ENCODE measurements at regions not wholly inside any gene's neighbourhood (a gene's known extent, or its start where the extent isn't known, plus 50 kb on each side); places are given as distances from the start of the nearest gene placed in this dataset.

DNA sequence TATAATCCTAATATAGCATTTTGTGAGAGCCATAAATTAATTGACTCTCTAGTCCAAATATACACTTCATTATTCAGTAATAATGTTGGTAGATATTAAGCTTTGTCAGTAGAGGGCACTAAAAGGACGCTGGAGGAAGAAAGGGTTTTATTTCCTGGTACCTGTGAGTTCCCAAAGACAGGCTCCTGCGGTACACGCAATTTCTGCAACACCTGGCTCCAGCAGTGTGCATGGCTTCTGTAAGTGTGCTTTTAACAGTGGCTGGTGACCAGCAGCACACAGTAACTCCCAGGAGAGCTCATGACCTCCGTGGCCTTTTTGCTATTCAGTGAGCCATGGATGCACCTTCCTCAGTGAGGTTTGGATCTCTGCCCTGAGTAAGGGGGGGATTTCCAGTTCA, 338.3 kb upstream of the ZNF385D start:
- Histone ChIP-seq H3K23ac (ENCODE audit: insufficient read length) (no peak overlapping the region), H2BK120ac (replicated peaks; ENCODE audit: low read depth, low read length) (no peak overlapping the region), H2BK20ac (ENCODE audit: low read length) (no peak overlapping the region), H3K23me2 (ENCODE audit: low read depth, low read length) (no peaks in the 10 kb centered on the region), H4K8ac (ENCODE audit: extremely low read depth, insufficient read depth, low read length) (no peak overlapping the region), H3K79me2 (ENCODE audit: control insufficient read depth in 1 of 2, insufficient read depth in 2 of 2, low read length in 2 of 2) (no peaks in the 10 kb centered on the region), H3K4me1 (replicated peaks in 1 of 4; ENCODE audit: control insufficient read depth in 3 of 4, insufficient read depth in 4 of 4, low read length in 3 of 4) (no peaks in the 10 kb centered on the region), H4K91ac (replicated peaks; ENCODE audit: insufficient read length, low read length) (no peak overlapping the region), H3K18ac (ENCODE audit: extremely low read depth, low read length) (no peak overlapping the region), H2AK5ac (ENCODE audit: low read depth, low read length) (no peak overlapping the region), H3K9me3 (ENCODE audit: insufficient read depth in 2 of 2, low read depth in 1 of 2, low read length in 1 of 2) (no peaks in the 10 kb centered on the region), H3K4me3 (ENCODE audit: extremely low read depth in 1 of 4, insufficient read depth in 2 of 4, low read depth in 3 of 4, low read length in 4 of 4) (no peak overlapping the region), H2BK12ac (ENCODE audit: low read depth, low read length) (no peak overlapping the region), H3K79me1 (ENCODE audit: low read depth, low read length) (no peaks in the 10 kb centered on the region), H3K56ac (replicated peaks; ENCODE audit: insufficient read length, low read depth, low read length) (no peak overlapping the region), H3K14ac (ENCODE audit: insufficient read length) (no peak overlapping the region), H3K36me3 (ENCODE audit: control insufficient read depth in 2 of 4, insufficient read depth in 4 of 4, low read length in 3 of 4) (no peaks in the 10 kb centered on the region), H3K4ac (replicated peaks; ENCODE audit: insufficient read length, low read depth, low read length) (no peak overlapping the region), H2BK15ac (ENCODE audit: low read length) (no peak overlapping the region), H3K27me3 (replicated peaks in 1 of 4; ENCODE audit: control insufficient read depth in 3 of 4, extremely low read depth in 1 of 4, insufficient read depth in 3 of 4, low read length in 3 of 4) (no peaks in the 10 kb centered on the region), H2AFZ (ENCODE audit: low read length) (peak overlapping the region; percentile 96; the same call in 1 of the 2 replicates), H3K4me2 (ENCODE audit: insufficient read depth in 1 of 2, low read depth in 2 of 2, low read length in 2 of 2) (no peak overlapping the region), H2BK5ac (ENCODE audit: low read depth, low read length) (no peak overlapping the region), H4K5ac (ENCODE audit: insufficient read length, low read depth, low read length) (no peak overlapping the region), H3K9ac (replicated peaks in 1 of 4; ENCODE audit: extremely low read depth in 1 of 4, low read depth in 3 of 4, low read length in 3 of 4) (no peak overlapping the region), H3K27ac (ENCODE audit: low read depth, low read length) (no peak overlapping the region), H4K20me1 (replicated peaks in 1 of 2; ENCODE audit: control insufficient read depth in 1 of 2, insufficient read depth in 2 of 2, low read length in 2 of 2) (no peaks in the 10 kb centered on the region)
- WGBS, 2 experiments (ENCODE audit: extremely low coverage in 1 of 2, insufficient coverage in 1 of 2, insufficient read length in 1 of 2, insufficient replicate concordance in 2 of 2, low coverage in 1 of 2, low lambda C conversion rate in 2 of 2, missing lambda C conversion rate in 1 of 2): 37% methylated on average over 4 of the region's 4 CpGs; no CpG with 5 or more reads in 1 of the 2 experiments
- no peak for DNase-seq (ENCODE audit: low read depth in 1 of 2, low spot score in 2 of 2)
- CTCF ChIA-PET (ENCODE audit: partially characterized antibody): interaction anchor here (0.6 to 1.7 kb wide), 11 partner anchors 10 to 930 kb away, joined by 3 to 7 read pairs (median 4); no protein-coding TSS in a partner anchor
- no peak for FAIRE-seq
- TF ChIP-seq, protein P1, sequence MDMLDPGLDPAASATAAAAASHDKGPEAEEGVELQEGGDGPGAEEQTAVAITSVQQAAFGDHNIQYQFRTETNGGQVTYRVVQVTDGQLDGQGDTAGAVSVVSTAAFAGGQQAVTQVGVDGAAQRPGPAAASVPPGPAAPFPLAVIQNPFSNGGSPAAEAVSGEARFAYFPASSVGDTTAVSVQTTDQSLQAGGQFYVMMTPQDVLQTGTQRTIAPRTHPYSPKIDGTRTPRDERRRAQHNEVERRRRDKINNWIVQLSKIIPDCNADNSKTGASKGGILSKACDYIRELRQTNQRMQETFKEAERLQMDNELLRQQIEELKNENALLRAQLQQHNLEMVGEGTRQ (IDR thresholded peaks at IDR 0.05; ENCODE audit: low read length): no peak
- peak; percentile 77 to 84 for TF ChIP-seq RAD21 (IDR thresholded peaks at IDR 0.05 in 1 of 2, conservative IDR thresholded peaks at IDR 0.05 in 1 of 2; ENCODE audit: low read depth in 2 of 2, low read length in 2 of 2)
- TF ChIP-seq, protein P2, sequence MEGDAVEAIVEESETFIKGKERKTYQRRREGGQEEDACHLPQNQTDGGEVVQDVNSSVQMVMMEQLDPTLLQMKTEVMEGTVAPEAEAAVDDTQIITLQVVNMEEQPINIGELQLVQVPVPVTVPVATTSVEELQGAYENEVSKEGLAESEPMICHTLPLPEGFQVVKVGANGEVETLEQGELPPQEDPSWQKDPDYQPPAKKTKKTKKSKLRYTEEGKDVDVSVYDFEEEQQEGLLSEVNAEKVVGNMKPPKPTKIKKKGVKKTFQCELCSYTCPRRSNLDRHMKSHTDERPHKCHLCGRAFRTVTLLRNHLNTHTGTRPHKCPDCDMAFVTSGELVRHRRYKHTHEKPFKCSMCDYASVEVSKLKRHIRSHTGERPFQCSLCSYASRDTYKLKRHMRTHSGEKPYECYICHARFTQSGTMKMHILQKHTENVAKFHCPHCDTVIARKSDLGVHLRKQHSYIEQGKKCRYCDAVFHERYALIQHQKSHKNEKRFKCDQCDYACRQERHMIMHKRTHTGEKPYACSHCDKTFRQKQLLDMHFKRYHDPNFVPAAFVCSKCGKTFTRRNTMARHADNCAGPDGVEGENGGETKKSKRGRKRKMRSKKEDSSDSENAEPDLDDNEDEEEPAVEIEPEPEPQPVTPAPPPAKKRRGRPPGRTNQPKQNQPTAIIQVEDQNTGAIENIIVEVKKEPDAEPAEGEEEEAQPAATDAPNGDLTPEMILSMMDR (IDR thresholded peaks at IDR 0.05; ENCODE audit: control extremely low read depth in 1 of 3, insufficient read depth in 1 of 3, low read depth in 1 of 3, low read length in 3 of 3): peak in 2 of 3 experiments; percentile 45 to 46; a peak in 2 of 4 replicates
- POLR2A ChIA-PET (ENCODE audit: partially characterized antibody): no interaction called here

All from H1 (cell line).